Natural killer cell (primary cell): ENCODE measurements at regions not wholly inside any gene's neighbourhood (a gene's known extent, or its start where the extent isn't known, plus 50 kb on each side); places are given as distances from the start of the nearest gene placed in this dataset.

Source experiments
- ATAC-seq, 3 donors: fragments of 150-1000 bp in 2 of 3; fragments of 200-7000 bp in 1 of 3; cut with Tn5 transposase; 1 replicate in 1 of 3; 2 replicates in 2 of 3; pipeline ENCODE4 v1.10.0; 2021; ENCODE audit warnings: mild to moderate bottlenecking in 2 of 3, moderate library complexity in 2 of 3
- DNase-seq, 2 donors: peaks; one replicate each; pipeline versions ENCODE4 v3.0.0 to v3.0.0-alpha.2; 2013 to 2021; ENCODE audit warnings: mixed read lengths in 1 of 2
- H3K27ac ChIP-seq: one replicate; pipeline ENCODE4 v1.5.1; 2013; ENCODE audit warnings: mild to moderate bottlenecking, low read length
- H3K27me3 ChIP-seq: one replicate; pipeline ENCODE4 v1.6.1; 2013; ENCODE audit warnings: low read length; ENCODE audit not compliant: control insufficient read depth, insufficient read depth
- H3K36me3 ChIP-seq: one replicate; pipeline ENCODE4 v1.6.1; 2013; ENCODE audit warnings: low read length; ENCODE audit not compliant: control insufficient read depth, insufficient read depth
- H3K4me1 ChIP-seq: one replicate; pipeline ENCODE4 v1.6.1; 2013; ENCODE audit warnings: low read length; ENCODE audit not compliant: control insufficient read depth, insufficient read depth
- H3K4me3 ChIP-seq: one replicate; pipeline ENCODE4 v1.5.1; 2013; ENCODE audit warnings: low read length
- H3K9me3 ChIP-seq: one replicate; pipeline ENCODE4 v1.6.1; 2013; ENCODE audit warnings: low read length; ENCODE audit not compliant: control insufficient read depth, insufficient read depth
- H3K27ac Mint-ChIP-seq, 2 donors: one replicate each; pipeline ENCODE4 v1.8.0; 2022; ENCODE audit warnings: mild to moderate bottlenecking in 2 of 2, mixed read lengths in 2 of 2, moderate library complexity in 1 of 2
- H3K27me3 Mint-ChIP-seq, 2 donors: one replicate each; pipeline ENCODE4 v1.8.0; 2022; ENCODE audit warnings: low read depth in 2 of 2, mixed read lengths in 2 of 2
- H3K36me3 Mint-ChIP-seq: one replicate; pipeline ENCODE4 v1.8.0; 2022; ENCODE audit warnings: mixed read lengths
- H3K4me1 Mint-ChIP-seq, 2 donors: one replicate each; pipeline ENCODE4 v1.8.0; 2022; ENCODE audit warnings: mixed read lengths in 2 of 2
- H3K4me3 Mint-ChIP-seq: one replicate; pipeline ENCODE4 v1.8.0; 2022; ENCODE audit warnings: mild to moderate bottlenecking, moderate library complexity, mixed read lengths
- H3K9me3 Mint-ChIP-seq, 2 donors: one replicate each; pipeline ENCODE4 v1.8.0; 2022; ENCODE audit warnings: mixed read lengths in 2 of 2
- WGBS: methylation state at CpG from one replicate; pipeline ENCODE4 v1.1.7; 2013; ENCODE audit warnings: missing lambda C conversion rate; ENCODE audit not compliant: insufficient coverage; 5-methylcytosine and 5-hydroxymethylcytosine counted together
- intact Hi-C: fragments of 100-400 bp; cut with micrococcal nuclease; formaldehyde crosslinking; loops from one replicate; pipeline ENCODE4 v1.14.2; 2022
- TF ChIP-seq, protein P1 (sequence below): fragments of 200-600 bp; IDR thresholded peaks from one replicate; pipeline ENCODE4 v1.8.0; 2022; ENCODE audit warnings: antibody characterized with exemption

DNA sequence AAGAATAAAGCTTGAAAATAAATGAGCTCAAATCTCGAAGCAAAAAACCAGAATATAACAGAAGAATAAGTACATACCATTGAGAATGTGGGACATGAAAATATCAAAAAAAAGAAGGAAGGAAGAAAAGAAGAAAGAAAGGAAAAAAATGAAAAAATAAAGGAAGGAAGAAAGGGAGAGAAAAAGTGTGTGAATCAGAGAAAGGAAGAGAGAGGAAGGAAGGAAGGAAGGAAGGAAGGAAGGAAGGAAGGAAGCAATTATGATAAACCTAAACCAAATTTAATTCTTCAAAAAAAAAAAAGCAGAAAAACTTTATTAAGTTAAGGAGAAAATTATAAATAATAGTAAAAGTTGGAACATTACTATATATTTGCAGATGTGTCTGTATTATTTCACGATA is 949.8 kb downstream of the NLGN4X start:
- H3K27me3 Mint-ChIP-seq: no peaks in the 10 kb centered on the region

DNA sequence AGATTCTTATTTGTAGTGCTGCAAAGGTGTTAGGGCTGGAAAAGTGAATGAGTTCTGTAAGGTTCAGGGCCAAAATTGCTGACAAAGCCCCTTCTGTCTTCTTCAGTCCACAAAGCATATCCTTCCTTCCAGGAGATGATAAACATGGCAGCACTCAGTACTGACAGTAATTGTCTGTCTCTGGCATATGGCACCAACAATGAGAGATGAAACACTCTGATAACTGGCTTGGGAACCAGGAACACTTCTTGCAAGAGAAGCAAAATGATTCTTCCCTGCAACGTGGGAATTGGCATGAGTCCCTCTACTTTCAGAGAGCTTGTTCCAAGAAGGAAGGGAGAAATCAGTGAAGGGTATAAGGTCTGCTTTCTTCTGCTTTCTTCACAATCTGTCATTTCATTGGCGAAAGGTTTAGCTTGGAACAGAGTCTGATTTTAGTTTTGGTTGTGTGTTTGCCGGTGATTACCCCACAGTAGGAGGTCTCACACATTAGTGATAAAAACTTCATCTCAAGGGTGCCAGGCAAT is 963.3 kb downstream of the NLGN4X start:
- no peaks in the 10 kb centered on the region for H3K36me3 Mint-ChIP-seq
- Histone ChIP-seq H3K27ac (no peak overlapping the region), H3K4me1 (no peaks in the 10 kb centered on the region), H3K9me3 (peaks cover 4% of the 10 kb centered on the region), H3K36me3 (no peaks in the 10 kb centered on the region), H3K4me3 (no peak overlapping the region), H3K27me3 (no peaks in the 10 kb centered on the region)
- TF ChIP-seq, protein P1, sequence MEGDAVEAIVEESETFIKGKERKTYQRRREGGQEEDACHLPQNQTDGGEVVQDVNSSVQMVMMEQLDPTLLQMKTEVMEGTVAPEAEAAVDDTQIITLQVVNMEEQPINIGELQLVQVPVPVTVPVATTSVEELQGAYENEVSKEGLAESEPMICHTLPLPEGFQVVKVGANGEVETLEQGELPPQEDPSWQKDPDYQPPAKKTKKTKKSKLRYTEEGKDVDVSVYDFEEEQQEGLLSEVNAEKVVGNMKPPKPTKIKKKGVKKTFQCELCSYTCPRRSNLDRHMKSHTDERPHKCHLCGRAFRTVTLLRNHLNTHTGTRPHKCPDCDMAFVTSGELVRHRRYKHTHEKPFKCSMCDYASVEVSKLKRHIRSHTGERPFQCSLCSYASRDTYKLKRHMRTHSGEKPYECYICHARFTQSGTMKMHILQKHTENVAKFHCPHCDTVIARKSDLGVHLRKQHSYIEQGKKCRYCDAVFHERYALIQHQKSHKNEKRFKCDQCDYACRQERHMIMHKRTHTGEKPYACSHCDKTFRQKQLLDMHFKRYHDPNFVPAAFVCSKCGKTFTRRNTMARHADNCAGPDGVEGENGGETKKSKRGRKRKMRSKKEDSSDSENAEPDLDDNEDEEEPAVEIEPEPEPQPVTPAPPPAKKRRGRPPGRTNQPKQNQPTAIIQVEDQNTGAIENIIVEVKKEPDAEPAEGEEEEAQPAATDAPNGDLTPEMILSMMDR: no peak
- no peaks in the 10 kb centered on the region for H3K27me3 Mint-ChIP-seq
- no peak for DNase-seq
- H3K27ac Mint-ChIP-seq: no peak overlapping the region
- intact Hi-C loops: no loop called here
- H3K9me3 Mint-ChIP-seq: peaks cover 3 to 7% of the 10 kb centered on the region in 2 donors
- ATAC-seq: no peak
- no peaks in the 10 kb centered on the region for H3K4me1 Mint-ChIP-seq
- H3K4me3 Mint-ChIP-seq: no peak overlapping the region
- 50% methylated on average over 1 of the region's 3 CpGs for WGBS

More for the DNA sequence above, 949.8 kb downstream of the NLGN4X start:
- TF ChIP-seq, protein P1: no peak
- no peak for DNase-seq
- Mint-ChIP-seq H3K36me3 (no peaks in the 10 kb centered on the region), H3K4me3 (no peak overlapping the region), H3K27ac (no peak overlapping the region), H3K9me3 (peaks cover 11% of the 10 kb centered on the region in 2 donors), H3K4me1 (no peaks in the 10 kb centered on the region)
- Histone ChIP-seq H3K4me3 (no peak overlapping the region), H3K9me3 (no peaks in the 10 kb centered on the region), H3K4me1 (no peaks in the 10 kb centered on the region), H3K36me3 (no peaks in the 10 kb centered on the region), H3K27ac (no peak overlapping the region), H3K27me3 (no peaks in the 10 kb centered on the region)
- intact Hi-C loops: no loop called here
- WGBS: no CpG with 5 or more reads among the region's 2 CpGs
- no peak for ATAC-seq

DNA sequence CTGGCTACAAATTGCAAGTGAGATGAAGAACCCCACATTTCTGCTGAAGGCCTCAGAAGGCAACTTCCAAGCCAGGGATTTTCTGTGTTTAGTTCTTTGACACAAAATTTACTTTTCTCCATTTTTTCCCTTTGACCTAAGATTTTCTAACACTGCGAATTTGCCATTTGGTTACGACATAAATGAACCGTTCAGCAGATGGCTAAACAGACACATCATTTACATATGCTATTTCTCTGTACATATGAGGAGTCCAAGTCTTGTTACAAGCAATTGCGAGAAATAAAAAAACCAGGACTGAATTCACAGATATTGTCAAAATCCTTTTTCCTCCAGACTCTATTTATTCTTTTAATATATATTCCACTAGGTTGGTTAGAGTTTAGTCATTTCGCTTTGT is 978.6 kb downstream of the NLGN4X start:
- Histone ChIP-seq H3K27ac (no peak overlapping the region), H3K36me3 (no peaks in the 10 kb centered on the region), H3K4me3 (no peak overlapping the region), H3K27me3 (no peaks in the 10 kb centered on the region), H3K4me1 (no peaks in the 10 kb centered on the region), H3K9me3 (no peaks in the 10 kb centered on the region)
- intact Hi-C loops: no loop called here
- DNase-seq (no peak), ATAC-seq (no peak)
- Mint-ChIP-seq H3K4me1 (no peaks in the 10 kb centered on the region), H3K36me3 (no peaks in the 10 kb centered on the region), H3K4me3 (no peak overlapping the region), H3K27me3 (no peaks in the 10 kb centered on the region), H3K9me3 (peaks cover 10% of the 10 kb centered on the region in 2 donors), H3K27ac (no peak overlapping the region)
- 92% methylated on average over 3 of the region's 5 CpGs for WGBS
- TF ChIP-seq, protein P1: no peak

DNA sequence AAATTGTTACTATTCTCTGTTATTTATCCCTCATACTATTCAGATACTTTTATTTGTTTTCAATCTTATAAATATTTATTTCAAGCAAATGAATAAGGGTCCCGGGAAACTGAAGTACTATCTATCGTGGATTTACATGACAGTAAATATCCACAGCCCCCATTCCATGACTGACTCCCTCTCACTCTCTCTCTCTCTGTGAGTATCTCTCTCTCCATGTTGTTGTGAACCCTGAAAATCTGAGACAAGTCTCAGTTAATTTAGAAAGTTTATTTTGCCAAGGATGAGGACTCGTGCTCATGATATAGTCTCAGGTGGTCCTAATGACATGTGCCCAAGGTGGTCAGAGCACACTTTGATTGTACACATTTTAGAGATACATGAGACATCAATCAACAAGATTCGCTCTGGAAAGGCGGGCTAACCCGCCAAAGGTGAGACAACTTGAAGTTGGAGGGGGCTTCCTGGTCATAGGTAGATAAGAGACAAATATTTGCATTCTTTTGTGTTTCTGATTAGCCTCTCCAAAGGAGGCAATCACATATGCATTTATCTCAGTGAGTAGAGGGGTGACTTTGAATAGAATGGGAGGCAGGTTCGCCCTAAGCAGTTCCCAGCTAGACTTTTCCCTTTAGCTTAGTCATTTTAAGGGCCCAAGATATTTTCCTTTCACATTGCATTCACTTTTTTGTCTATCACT is 986.4 kb downstream of the NLGN4X start:
- DNase-seq (no peak), ATAC-seq (no peak)
- no peak overlapping the region for H3K4me3 Mint-ChIP-seq
- Histone ChIP-seq H3K36me3 (no peaks in the 10 kb centered on the region), H3K9me3 (no peaks in the 10 kb centered on the region), H3K4me3 (no peak overlapping the region), H3K27ac (no peak overlapping the region), H3K27me3 (no peaks in the 10 kb centered on the region), H3K4me1 (no peaks in the 10 kb centered on the region)
- H3K36me3 Mint-ChIP-seq: no peaks in the 10 kb centered on the region
- TF ChIP-seq, protein P1: no peak
- H3K27me3 Mint-ChIP-seq: no peaks in the 10 kb centered on the region
- no peaks in the 10 kb centered on the region for H3K4me1 Mint-ChIP-seq
- intact Hi-C loops: no loop called here
- peaks cover 7 to 8% of the 10 kb centered on the region in 2 donors for H3K9me3 Mint-ChIP-seq
- H3K27ac Mint-ChIP-seq: no peak overlapping the region
- WGBS: 69% methylated on average over 5 of the region's 7 CpGs
